Ovary (tissue), 3 donors: ENCODE measurements at regions not wholly inside any gene's neighbourhood (a gene's known extent, or its start where the extent isn't known, plus 50 kb on each side); places are given as distances from the start of the nearest gene placed in this dataset.

Experiments
- POLR2A ChIP-seq: fragments of 450-650 bp; IDR thresholded peaks from one replicate; pipeline ENCODE4 v1.6.1; 2017; ENCODE audit warnings: antibody characterized with exemption, mild to moderate bottlenecking, moderate library complexity
- TF ChIP-seq, protein P1 (sequence below), 3 donors: fragments of 450-650 bp in 2 of 3; fragments of 200-600 bp in 1 of 3; IDR thresholded peaks; one replicate each; pipeline versions ENCODE4 v1.5.1 to v1.8.0; 2016 to 2022; ENCODE audit warnings: antibody characterized with exemption in 3 of 3, mild to moderate bottlenecking in 1 of 3
- donor health status: DM: no; HTN: no; CAD: no.

GRCh38 chr5:159463590-159464321, 133.5 kb upstream of the IL12B start:
- TF ChIP-seq, protein P1, sequence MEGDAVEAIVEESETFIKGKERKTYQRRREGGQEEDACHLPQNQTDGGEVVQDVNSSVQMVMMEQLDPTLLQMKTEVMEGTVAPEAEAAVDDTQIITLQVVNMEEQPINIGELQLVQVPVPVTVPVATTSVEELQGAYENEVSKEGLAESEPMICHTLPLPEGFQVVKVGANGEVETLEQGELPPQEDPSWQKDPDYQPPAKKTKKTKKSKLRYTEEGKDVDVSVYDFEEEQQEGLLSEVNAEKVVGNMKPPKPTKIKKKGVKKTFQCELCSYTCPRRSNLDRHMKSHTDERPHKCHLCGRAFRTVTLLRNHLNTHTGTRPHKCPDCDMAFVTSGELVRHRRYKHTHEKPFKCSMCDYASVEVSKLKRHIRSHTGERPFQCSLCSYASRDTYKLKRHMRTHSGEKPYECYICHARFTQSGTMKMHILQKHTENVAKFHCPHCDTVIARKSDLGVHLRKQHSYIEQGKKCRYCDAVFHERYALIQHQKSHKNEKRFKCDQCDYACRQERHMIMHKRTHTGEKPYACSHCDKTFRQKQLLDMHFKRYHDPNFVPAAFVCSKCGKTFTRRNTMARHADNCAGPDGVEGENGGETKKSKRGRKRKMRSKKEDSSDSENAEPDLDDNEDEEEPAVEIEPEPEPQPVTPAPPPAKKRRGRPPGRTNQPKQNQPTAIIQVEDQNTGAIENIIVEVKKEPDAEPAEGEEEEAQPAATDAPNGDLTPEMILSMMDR (IDR thresholded peaks at IDR 0.05): no peak
- TF ChIP-seq POLR2A: no peak
